NCI-H1092 treated with DMSO at 0.1 percent for 48 hours (cell line): ENCODE measurements at regions not wholly inside any gene's neighbourhood (a gene's known extent, or its start where the extent isn't known, plus 50 kb on each side); places are given as distances from the start of the nearest gene placed in this dataset.
"Not testable (repeated sequence)": the region's sequence is repeated elsewhere in the genome, so short reads cannot be mapped to it uniquely, and the experiment has no call there.

ENCODE experiments used
- DNase-seq: peaks from one replicate; lab custom pipeline; 2025; lab: John Stamatoyannopoulos, UW

GRCh38 chr16:63922560-63922959, 1199.3 kb downstream of the CDH11 start:
- DNase-seq: no peak

DNA sequence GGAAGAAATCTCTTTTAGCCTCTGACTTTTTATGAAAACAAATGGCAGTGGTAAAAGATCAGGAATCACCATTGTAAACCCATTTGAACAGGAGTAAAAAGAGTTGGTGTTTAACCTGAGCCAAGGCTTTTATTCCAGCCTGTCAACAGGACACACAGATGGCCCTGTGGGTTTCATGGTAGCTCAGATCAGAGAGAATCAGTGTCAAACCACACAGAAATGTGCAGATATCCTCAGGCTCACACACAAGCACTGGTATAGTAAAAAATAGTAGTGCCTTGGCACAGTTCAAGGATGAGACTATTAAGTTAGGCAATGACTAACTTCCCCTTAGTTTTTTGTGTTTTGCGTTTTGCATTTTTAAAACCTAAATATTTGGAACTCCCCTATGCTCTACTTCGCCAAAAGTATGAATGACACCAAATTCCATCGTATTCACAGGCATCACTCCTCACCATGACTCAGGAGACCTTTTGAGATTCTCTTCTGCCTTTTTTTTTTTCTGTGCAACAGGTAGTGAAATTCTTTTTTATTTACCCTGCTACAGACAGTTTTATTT, 1200.0 kb downstream of the CDH11 start:
- no peak for DNase-seq

GRCh38 chr16:63913290-63913689, 1208.6 kb downstream of the CDH11 start:
- DNase-seq: no peak

DNA sequence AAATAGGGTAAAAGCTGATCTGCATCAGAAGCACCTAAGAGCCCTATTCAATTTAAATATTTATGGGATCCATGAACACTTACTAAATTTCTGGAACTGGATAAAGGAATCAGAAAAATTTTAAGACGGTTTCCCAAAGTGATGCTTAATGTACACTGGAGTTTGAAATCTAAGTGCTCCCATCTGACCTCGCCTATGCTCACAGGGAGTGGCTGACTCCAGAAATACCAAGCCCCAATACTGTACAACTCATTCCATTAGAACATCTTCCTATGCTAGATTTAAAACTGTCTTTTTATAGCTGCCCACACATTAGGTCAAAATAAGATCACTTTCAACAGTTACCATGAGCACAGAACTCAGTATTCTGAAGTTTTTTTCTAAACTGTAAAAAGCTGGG, 1214.6 kb downstream of the CDH11 start:
- DNase-seq: no peak

DNA sequence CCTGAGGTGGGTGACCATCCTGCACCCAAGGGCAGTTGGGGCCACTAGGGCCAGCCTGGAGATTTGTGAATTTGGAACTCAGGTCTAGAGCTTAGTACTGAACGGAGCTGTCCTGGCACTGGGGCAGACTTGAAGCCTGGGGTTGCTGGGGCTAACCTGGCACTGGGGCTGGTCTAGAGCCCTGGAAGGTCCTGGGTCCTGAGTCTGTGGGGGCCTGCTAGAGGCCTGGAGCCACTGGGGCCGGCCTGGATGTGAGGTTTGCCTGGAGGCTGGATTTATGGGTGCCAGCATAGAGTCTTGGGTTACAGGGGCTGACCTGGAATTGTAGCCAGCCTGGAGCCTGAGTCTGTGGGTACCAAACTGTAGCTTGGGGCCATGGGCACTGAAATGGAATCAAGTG, 1216.9 kb downstream of the CDH11 start:
- no peak for DNase-seq

GRCh38 chr16:63904182-63904581, 1217.7 kb downstream of the CDH11 start:
- no peak for DNase-seq

GRCh38 chr16:63896383-63897109, 1225.3 kb downstream of the CDH11 start:
- DNase-seq: no peak

GRCh38 chr16:63890723-63891122, 1231.1 kb downstream of the CDH11 start:
- no peak for DNase-seq

GRCh38 chr16:63890081-63890480, 1231.8 kb downstream of the CDH11 start:
- no peak for DNase-seq

- no peak for DNase-seq
Observed at GRCh38 chr16:63883091-63883490, 1238.8 kb downstream of the CDH11 start.

- no peak for DNase-seq
Observed at GRCh38 chr16:63882576-63882975, 1239.3 kb downstream of the CDH11 start.

- no peak for DNase-seq
Observed at GRCh38 chr16:63880948-63881347, 1240.9 kb downstream of the CDH11 start.

GRCh38 chr16:63877401-63877800, 1244.5 kb downstream of the CDH11 start:
- no peak for DNase-seq

GRCh38 chr16:63876103-63876502, 1245.8 kb downstream of the CDH11 start:
- no peak for DNase-seq

DNA sequence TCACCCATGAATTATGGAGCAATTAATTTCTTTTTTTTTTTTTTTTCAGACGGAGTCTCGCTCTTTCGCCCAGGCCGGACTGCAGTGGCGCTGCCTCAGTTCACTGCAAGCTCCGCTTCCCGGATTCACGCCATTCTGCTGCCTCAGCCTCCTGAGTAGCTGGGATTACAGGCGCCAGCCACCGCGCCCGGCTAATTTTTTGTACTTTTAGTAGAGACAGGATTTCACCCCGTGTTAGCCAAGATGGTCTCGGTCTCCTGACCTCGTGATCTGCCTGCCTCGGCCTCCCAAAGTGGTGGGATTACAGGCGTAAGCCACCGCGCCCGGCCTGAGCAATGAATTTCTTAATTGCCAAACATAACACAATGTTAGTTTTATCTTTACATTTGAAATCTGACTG, 1261.2 kb downstream of the CDH11 start:
- DNase-seq: not testable (repeated sequence)

DNA sequence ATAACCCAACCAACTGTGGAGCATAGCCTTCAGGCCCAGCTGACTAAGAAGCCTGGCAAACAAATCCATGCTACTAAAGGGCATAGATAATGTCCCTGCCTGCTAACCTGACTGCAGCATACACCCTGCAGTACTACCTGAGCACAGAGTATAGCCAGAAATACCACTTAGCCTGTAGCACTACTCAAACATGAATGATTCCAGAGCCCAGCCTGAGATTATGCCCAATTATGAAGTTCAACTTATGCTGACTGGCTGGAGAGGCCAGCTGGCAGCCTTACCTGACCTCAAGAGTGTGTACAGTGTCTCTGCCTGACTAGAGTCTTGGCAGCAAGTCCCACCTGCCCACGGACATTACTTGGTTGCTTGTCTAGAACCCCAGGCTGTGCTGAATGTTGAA, 1265.3 kb downstream of the CDH11 start:
- no peak for DNase-seq

DNA sequence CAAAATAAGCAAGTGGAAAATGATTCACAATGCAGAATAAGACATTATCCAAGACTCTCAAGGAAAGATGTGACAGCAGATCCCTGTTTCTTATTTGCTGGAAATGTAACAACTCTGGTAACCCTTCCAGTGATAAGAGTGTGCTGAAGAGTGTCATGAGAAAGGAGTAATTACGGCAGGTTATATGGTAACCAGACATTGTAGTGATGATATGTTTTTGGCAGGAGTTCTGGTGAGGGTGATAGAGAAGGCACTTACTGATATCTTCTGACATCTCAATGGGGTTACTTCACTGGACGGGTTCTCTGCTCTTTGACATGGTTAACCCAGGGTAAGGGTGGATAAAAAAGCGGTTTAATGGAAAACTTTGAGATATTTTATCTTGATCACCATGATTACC, 1270.9 kb downstream of the CDH11 start:
- DNase-seq: no peak

DNA sequence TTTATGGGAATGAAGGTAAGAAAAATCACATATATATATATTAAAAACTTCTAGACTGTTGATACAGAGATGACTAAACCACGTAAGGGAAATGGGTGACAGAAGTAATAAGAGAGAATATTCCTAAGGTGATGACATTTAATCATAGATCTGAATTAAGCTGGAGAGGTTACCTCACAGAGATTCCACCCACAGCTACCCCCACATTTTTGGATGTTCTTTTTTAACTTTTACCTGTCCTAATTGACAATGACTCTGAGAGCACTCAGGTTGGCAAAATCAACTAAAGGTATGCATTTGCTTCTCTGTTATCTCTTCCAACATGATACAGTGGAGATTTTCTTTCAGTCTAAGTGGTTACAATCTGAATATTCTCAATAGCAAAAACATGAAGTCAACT, 1280.6 kb downstream of the CDH11 start:
- DNase-seq: no peak

DNA sequence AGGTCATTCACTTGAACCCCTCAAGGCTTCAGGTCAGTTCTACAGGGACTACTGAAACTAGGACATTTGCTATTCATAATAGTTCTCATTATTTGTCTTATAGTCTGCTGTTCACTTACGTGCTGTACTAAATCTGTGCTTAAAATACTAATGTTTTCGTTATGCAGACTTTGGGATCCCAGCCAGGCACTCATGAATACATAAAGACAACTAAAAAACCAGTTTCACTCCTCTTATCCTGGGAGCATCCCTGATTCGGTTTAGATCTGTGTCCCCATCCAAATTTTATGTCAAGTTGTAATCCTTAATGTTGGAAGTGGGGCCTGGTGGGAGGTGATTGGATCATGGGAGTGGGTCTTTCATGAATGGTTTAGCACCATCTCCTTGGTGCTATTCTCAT, 1291.8 kb downstream of the CDH11 start:
- DNase-seq: no peak

- no peak for DNase-seq
Observed at GRCh38 chr16:63822818-63823217, 1299.0 kb downstream of the CDH11 start.

DNA sequence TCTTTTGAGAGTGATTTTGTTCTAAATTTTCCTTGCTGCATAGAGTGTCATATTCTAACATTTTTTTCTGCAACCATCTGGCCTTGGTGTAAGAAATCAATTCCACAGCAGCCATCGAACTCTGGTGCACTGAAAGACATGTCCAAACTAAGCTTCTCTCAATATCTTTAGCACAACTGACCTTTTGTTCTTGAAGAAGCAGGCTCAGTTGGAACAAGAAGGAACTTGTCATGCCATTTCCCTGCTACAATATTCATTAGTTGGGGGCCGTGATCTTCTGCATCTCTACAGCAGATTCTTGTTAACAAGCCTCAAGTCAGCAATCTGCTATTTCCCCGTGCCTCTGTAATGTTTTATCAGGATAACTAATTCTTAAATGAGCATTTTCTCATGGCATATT, 1305.6 kb downstream of the CDH11 start:
- no peak for DNase-seq

- DNase-seq: no peak
Observed at GRCh38 chr16:63813862-63814261, 1308.0 kb downstream of the CDH11 start.

DNA sequence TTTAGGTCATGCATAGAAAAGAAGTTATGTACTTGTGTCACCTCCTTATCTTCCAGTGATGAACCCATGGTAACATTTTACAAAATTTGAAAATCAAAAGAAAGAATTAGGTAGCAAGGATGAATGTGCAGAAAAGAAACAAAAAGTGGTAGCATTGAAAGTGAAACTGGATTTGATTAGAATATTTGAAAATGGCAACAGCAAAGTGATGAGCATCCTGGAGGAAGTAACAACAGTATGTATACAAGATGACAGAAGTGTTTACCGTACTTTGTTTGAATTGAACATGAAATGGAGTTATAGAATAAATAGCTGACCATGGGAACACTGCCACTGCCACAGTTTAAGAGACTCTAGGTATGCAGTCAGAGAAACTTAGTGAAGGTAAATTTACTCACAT, 1313.1 kb downstream of the CDH11 start:
- DNase-seq: no peak
